HepG2 (cell line): ENCODE measurements at regions not wholly inside any gene's neighbourhood (a gene's known extent, or its start where the extent isn't known, plus 50 kb on each side); places are given as distances from the start of the nearest gene placed in this dataset.

Source experiments
- ATAC-seq: fragments of 200-7000 bp; cut with Tn5 transposase; 3 replicates; pipeline ENCODE4 v1.9.1; 2020; ENCODE audit warnings: mild to moderate bottlenecking, moderate library complexity
- BruUV-seq: library from RNA; stranded (reverse); fragments of 400-500 nt; replicated peaks from 2 replicates; lab custom pipeline; 2021; lab: Mats Ljungman, UMichigan
- CTCF ChIA-PET: fragments of 300-600 bp; formaldehyde crosslinking; extraction: SDS; loops from one replicate; lab custom pipeline; 2021; ENCODE audit warnings: low total read pairs, inconsistent platforms, low intra/inter-chr PET ratio; lab: Yijun Ruan, JAX
- POLR2A ChIA-PET: fragments of 350-600 bp; sonication (Branson Sonifier 250); formaldehyde crosslinking; loops from one replicate; lab custom pipeline; 2020; ENCODE audit warnings: antibody characterized with exemption, inconsistent platforms; lab: Yijun Ruan, JAX
- DNase-seq: peaks from one replicate; pipeline ENCODE4 v3.0.0-alpha.2; 2015; ENCODE audit warnings: low spot score
- FAIRE-seq: peaks from 3 replicates; lab custom pipeline; 2011; peaks lifted over from hg19 to GRCh38; lab: Jason Lieb, UNC
- H2AFZ ChIP-seq: one replicate; pipeline ENCODE4 v1.6.1; 2011; ENCODE audit warnings: low read length, inconsistent platforms
- H3K27ac ChIP-seq: fragments of 300-600 bp; 3 replicates; pipeline ENCODE4 v1.8.0; 2011; ENCODE audit warnings: mixed run types, mild to moderate bottlenecking, mixed read lengths, low read length, inconsistent platforms; ENCODE audit not compliant: insufficient read depth; ENCODE audit errors: extremely low read length
- H3K27me3 ChIP-seq, 2 experiments: fragments of 200-600 bp in 1 of 2; 2 replicates in 1 of 2; 3 replicates in 1 of 2; pipeline versions ENCODE4 v1.6.0 to v1.8.0; 2011; ENCODE audit warnings: low read length in 2 of 2, mild to moderate bottlenecking in 2 of 2, moderate library complexity in 2 of 2, inconsistent platforms in 1 of 2; ENCODE audit not compliant: insufficient read depth in 2 of 2, control insufficient read depth in 1 of 2
- H3K36me3 ChIP-seq, 2 experiments: fragments of 200-600 bp in 1 of 2; replicated peaks in 1 of 2; 2 replicates in 1 of 2; 3 replicates in 1 of 2; pipeline versions ENCODE4 v1.5.1 to v1.8.0; 2011; ENCODE audit warnings: low read length in 2 of 2, inconsistent platforms in 1 of 2; ENCODE audit not compliant: insufficient read depth in 2 of 2, control insufficient read depth in 1 of 2
- H3K4me1 ChIP-seq: 2 replicates; pipeline ENCODE4 v1.5.1; 2012; ENCODE audit warnings: low read length, inconsistent platforms; ENCODE audit not compliant: insufficient read depth
- H3K4me2 ChIP-seq: 2 replicates; pipeline ENCODE4 v1.6.0; 2011; ENCODE audit warnings: low read depth, low read length, inconsistent platforms
- H3K4me3 ChIP-seq, 3 experiments: fragments of 200-600 bp in 1 of 3; sonication (generic), shearing (Covaris generic) in 1 of 3; replicated peaks in 1 of 3; 2 replicates each; pipeline ENCODE4 v1.5.1; 2011 to 2016; ENCODE audit warnings: low read length in 3 of 3, inconsistent platforms in 2 of 3, low read depth in 2 of 3, mild to moderate bottlenecking in 2 of 3, control low read depth in 1 of 3, mixed read lengths in 1 of 3; ENCODE audit not compliant: insufficient read depth in 1 of 3
- H3K79me2 ChIP-seq: one replicate; pipeline ENCODE4 v1.6.1; 2011; ENCODE audit warnings: low read length, inconsistent platforms; ENCODE audit not compliant: insufficient read depth
- H3K9ac ChIP-seq: 2 replicates; pipeline ENCODE4 v1.6.0; 2011; ENCODE audit warnings: mild to moderate bottlenecking, low read depth, low read length, inconsistent platforms; ENCODE audit not compliant: insufficient read depth
- H3K9me3 ChIP-seq: 2 replicates; pipeline ENCODE4 v1.5.1; 2012; ENCODE audit warnings: mild to moderate bottlenecking, low read length
- H4K20me1 ChIP-seq: 2 replicates; pipeline ENCODE4 v1.6.0; 2011; ENCODE audit warnings: inconsistent platforms, mild to moderate bottlenecking, low read length, moderate library complexity; ENCODE audit not compliant: insufficient read depth
- AFF4 ChIP-seq: sonication (generic); formaldehyde crosslinking; IDR thresholded peaks from 2 replicates; pipeline ENCODE4 v1.4.0; 2020; ENCODE audit warnings: missing genetic modification reagents
- GTF2F1 ChIP-seq: fragments of 150-350 bp; IDR thresholded peaks from 2 replicates; pipeline ENCODE4 v1.6.1; 2014; ENCODE audit warnings: low read length
- NR2F2 ChIP-seq: IDR thresholded peaks from 2 replicates; pipeline ENCODE4 v1.6.1; 2012; ENCODE audit warnings: low read depth, inconsistent platforms, borderline replicate concordance
- PHF21A ChIP-seq: sonication (generic); formaldehyde crosslinking; IDR thresholded peaks from 2 replicates; pipeline ENCODE4 v1.5.0; 2020; ENCODE audit warnings: mild to moderate bottlenecking, missing genetic modification reagents
- TEAD2 ChIP-seq: sonication (generic); formaldehyde crosslinking; IDR thresholded peaks from 2 replicates; pipeline ENCODE4 v1.9.0; 2021; ENCODE audit warnings: missing genetic modification reagents
- ZNF326 ChIP-seq: sonication (generic); formaldehyde crosslinking; IDR thresholded peaks from 2 replicates; pipeline ENCODE4 v1.4.0; 2020; ENCODE audit warnings: missing genetic modification reagents, borderline replicate concordance
- ZNF503 ChIP-seq: sonication (generic); formaldehyde crosslinking; IDR thresholded peaks from 2 replicates; pipeline ENCODE4 v1.4.0; 2020; ENCODE audit warnings: missing genetic modification reagents
- ZNF768 ChIP-seq: sonication (generic); formaldehyde crosslinking; IDR thresholded peaks from 2 replicates; pipeline ENCODE4 v1.4.0; 2020; ENCODE audit warnings: missing genetic modification reagents
- ZNF784 ChIP-seq: sonication (generic); formaldehyde crosslinking; IDR thresholded peaks from 2 replicates; pipeline ENCODE4 v1.5.1; 2020; ENCODE audit warnings: missing genetic modification reagents, mild to moderate bottlenecking, borderline replicate concordance
- WGBS: methylation state at CpG from one replicate; pipeline ENCODE4 v1.1.6; 2017; ENCODE audit warnings: low lambda C conversion rate; 5-methylcytosine and 5-hydroxymethylcytosine counted together
- in situ Hi-C: cut with HindIII; loops from 2 replicates; pipeline ENCODE4 v1.10.0; 2017; ENCODE audit warnings: low pct_unique_long_range_greater_than_20kb; ENCODE audit not compliant: extremely low pct_ligation_motif_present
- intact Hi-C: fragments of 100-400 bp; cut with micrococcal nuclease; formaldehyde crosslinking; loops from one replicate; pipeline ENCODE4 v1.10.0; 2022; ENCODE audit not compliant: unreplicated experiment

- DNase-seq (no peak), FAIRE-seq (no peak), ATAC-seq (no peak)
- Histone ChIP-seq H2AFZ (no peak overlapping the region), H3K4me3 (no peak overlapping the region), H3K4me2 (no peak overlapping the region), H3K27me3 (no peaks in the 10 kb centered on the region), H3K9me3 (peaks cover 21% of the 10 kb centered on the region; the same call in 1 of the 2 replicates), H3K79me2 (no peaks in the 10 kb centered on the region), H3K36me3 (no peaks in the 10 kb centered on the region), H3K9ac (no peak overlapping the region), H3K27ac (no peak overlapping the region), H3K4me1 (no peaks in the 10 kb centered on the region), H4K20me1 (no peaks in the 10 kb centered on the region)
- POLR2A ChIA-PET, result no interaction called here
- CTCF ChIA-PET, result no interaction called here
- BruUV-seq, result no TSS peak
- TF ChIP-seq ZNF768 (CRISPR knock-in tag) (no peak), AFF4 (CRISPR knock-in tag) (no peak), TEAD2 (CRISPR knock-in tag) (no peak), PHF21A (no peak), ZNF784 (CRISPR knock-in tag) (no peak), ZNF326 (CRISPR knock-in tag) (no peak), ZNF503 (no peak), NR2F2 (no peak), GTF2F1 (no peak)
- 22% methylated on average over 1 of the region's 1 CpG for WGBS
- in situ Hi-C loops, result no loop called here
- intact Hi-C loops, result no loop called here
These were observed 130.4 kb upstream of the AUTS2 start for GRCh38 chr7:69467826-69468225.
